ENCODE measurements at regions not wholly inside any gene's neighbourhood (a gene's known extent, or its start where the extent isn't known, plus 50 kb on each side); places are given as distances from the start of the nearest gene placed in this dataset.

DNA sequence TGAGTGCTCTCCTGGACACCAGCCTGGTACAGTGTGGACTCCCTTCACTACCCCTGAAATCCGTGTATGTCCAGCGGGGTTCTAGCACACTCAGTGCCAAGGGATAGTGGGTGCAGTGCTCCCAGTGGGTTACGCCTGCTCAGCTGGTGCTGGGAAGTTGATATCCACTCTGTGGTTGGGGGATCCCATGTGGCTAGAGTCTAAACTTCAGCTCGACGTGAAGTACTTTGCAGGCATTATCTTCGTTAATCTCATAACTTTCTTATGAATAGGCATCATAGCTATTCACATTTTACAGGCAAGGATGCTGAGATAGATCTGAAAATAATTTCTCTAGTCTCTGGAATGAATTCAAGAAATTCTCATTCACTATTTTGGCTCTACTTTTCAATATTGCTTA, 433.2 kb upstream of the HTR2A start:
- no peak for TF ChIP-seq CTCF (IDR thresholded peaks at IDR 0.05)
- no peak for TF ChIP-seq POLR2A (IDR thresholded peaks at IDR 0.05)

Measured in adrenal gland (tissue), 5 donors.